WTC11 (cell line): ENCODE measurements at regions not wholly inside any gene's neighbourhood (a gene's known extent, or its start where the extent isn't known, plus 50 kb on each side); places are given as distances from the start of the nearest gene placed in this dataset.

Source experiments
- TCF7 ChIP-seq: sonication (generic); formaldehyde crosslinking; IDR thresholded peaks from 2 replicates; pipeline ENCODE4 v1.8.0; 2022; ENCODE audit warnings: mild to moderate bottlenecking, low read depth, missing genetic modification reagents, moderate library complexity
- TF ChIP-seq, protein P1 (sequence below): sonication (generic); formaldehyde crosslinking; IDR thresholded peaks from 2 replicates; pipeline ENCODE4 v1.8.0; 2023; ENCODE audit warnings: missing genetic modification reagents, mild to moderate bottlenecking, borderline replicate concordance

DNA sequence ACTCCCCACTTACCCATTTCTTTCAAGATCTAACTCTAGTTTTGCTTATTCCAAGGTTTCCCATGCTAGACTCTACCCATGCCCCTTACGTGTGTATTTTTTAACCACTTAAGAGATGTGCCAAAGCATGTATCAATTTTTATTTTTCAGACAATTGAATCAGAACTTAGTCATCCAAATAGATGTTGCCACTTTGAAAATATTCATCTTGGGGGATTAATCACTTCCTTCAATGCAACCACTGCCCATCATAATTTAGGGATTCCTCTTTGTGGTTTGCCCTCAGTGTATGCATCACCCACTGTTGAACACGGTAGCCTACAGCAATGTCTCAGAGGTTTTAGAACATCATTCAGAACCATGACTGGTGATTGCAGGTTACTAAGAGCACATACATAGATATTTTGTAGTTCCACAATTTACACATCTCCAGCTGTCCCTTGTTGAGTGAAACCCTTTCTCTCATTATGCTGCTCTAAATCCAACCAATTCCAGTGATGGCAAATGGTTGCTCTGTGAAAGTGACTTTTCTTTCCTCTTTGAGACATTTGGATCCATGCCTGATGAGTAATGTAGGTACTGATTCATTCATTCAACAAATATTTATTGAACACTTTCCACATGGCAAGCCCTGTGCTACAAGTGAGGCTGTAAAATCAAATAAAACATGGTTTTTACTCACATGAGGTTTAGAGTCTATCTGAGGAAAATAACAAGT is 60.6 kb upstream of the SERP2 start:
- TF ChIP-seq TCF7 (CRISPR knock-in tag) = no peak
- TF ChIP-seq, protein P1, sequence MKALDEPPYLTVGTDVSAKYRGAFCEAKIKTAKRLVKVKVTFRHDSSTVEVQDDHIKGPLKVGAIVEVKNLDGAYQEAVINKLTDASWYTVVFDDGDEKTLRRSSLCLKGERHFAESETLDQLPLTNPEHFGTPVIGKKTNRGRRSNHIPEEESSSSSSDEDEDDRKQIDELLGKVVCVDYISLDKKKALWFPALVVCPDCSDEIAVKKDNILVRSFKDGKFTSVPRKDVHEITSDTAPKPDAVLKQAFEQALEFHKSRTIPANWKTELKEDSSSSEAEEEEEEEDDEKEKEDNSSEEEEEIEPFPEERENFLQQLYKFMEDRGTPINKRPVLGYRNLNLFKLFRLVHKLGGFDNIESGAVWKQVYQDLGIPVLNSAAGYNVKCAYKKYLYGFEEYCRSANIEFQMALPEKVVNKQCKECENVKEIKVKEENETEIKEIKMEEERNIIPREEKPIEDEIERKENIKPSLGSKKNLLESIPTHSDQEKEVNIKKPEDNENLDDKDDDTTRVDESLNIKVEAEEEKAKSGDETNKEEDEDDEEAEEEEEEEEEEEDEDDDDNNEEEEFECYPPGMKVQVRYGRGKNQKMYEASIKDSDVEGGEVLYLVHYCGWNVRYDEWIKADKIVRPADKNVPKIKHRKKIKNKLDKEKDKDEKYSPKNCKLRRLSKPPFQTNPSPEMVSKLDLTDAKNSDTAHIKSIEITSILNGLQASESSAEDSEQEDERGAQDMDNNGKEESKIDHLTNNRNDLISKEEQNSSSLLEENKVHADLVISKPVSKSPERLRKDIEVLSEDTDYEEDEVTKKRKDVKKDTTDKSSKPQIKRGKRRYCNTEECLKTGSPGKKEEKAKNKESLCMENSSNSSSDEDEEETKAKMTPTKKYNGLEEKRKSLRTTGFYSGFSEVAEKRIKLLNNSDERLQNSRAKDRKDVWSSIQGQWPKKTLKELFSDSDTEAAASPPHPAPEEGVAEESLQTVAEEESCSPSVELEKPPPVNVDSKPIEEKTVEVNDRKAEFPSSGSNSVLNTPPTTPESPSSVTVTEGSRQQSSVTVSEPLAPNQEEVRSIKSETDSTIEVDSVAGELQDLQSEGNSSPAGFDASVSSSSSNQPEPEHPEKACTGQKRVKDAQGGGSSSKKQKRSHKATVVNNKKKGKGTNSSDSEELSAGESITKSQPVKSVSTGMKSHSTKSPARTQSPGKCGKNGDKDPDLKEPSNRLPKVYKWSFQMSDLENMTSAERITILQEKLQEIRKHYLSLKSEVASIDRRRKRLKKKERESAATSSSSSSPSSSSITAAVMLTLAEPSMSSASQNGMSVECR (CRISPR knock-in tag) = no peak
